Ureter (tissue), 1 donor: ENCODE measurements at regions not wholly inside any gene's neighbourhood (a gene's known extent, or its start where the extent isn't known, plus 50 kb on each side); places are given as distances from the start of the nearest gene placed in this dataset.

ENCODE experiments used
- DNase-seq: peaks from one replicate; pipeline ENCODE4 v3.0.0-alpha.2; 2020; ENCODE audit warnings: low spot score
- donor health status: DM: yes; HTN: yes; CAD: no.

GRCh38 chrX:49773993-49774392 lies 55.1 kb upstream of the PAGE4 start:
- no peak for DNase-seq

GRCh38 chrX:49767236-49767635 lies 61.9 kb upstream of the PAGE4 start:
- no peak for DNase-seq

GRCh38 chrX:49762175-49762720 lies 66.5 kb upstream of the PAGE1 start:
- no peak for DNase-seq

- no peak for DNase-seq
These were observed 65.7 kb upstream of the PAGE1 start for GRCh38 chrX:49761481-49761880.

GRCh38 chrX:49760290-49760890 lies 64.6 kb upstream of the PAGE1 start:
- DNase-seq = no peak

GRCh38 chrX:49756692-49757091 lies 60.9 kb upstream of the PAGE1 start:
- no peak for DNase-seq

GRCh38 chrX:49754233-49754857 lies 58.6 kb upstream of the PAGE1 start:
- DNase-seq = peak; percentile 48

GRCh38 chrX:49753691-49754090 lies 57.9 kb upstream of the PAGE1 start:
- DNase-seq = no peak

GRCh38 chrX:49748211-49748956 lies 52.6 kb upstream of the PAGE1 start:
- no peak for DNase-seq

- no peak for DNase-seq
These were observed 50.5 kb upstream of the PAGE1 start for GRCh38 chrX:49746306-49746705.
